Esophagus muscularis mucosa (tissue), 4 donors: ENCODE measurements at regions not wholly inside any gene's neighbourhood (a gene's known extent, or its start where the extent isn't known, plus 50 kb on each side); places are given as distances from the start of the nearest gene placed in this dataset.

Source experiments
- DNase-seq: peaks from one replicate; pipeline ENCODE4 v3.0.0-alpha.2; 2017; ENCODE audit errors: extremely low spot score
- H3K27ac ChIP-seq, 4 donors: fragments of 200-600 bp; sonication (generic); replicated peaks in 1 of 4; 1 replicate in 3 of 4; 2 replicates in 1 of 4; pipeline ENCODE4 v1.5.1; 2016 to 2019; ENCODE audit warnings: mild to moderate bottlenecking in 1 of 4
- H3K27me3 ChIP-seq, 4 donors: fragments of 200-600 bp; sonication (generic); one replicate each; pipeline versions ENCODE4 v1.5.1 to v1.6.0; 2016 to 2019
- H3K36me3 ChIP-seq, 4 donors: fragments of 200-600 bp; sonication (generic); one replicate each; pipeline ENCODE4 v1.5.1; 2016 to 2019
- H3K4me1 ChIP-seq, 4 donors: fragments of 200-600 bp; sonication (generic); one replicate each; pipeline ENCODE4 v1.5.1; 2016 to 2019
- H3K4me3 ChIP-seq, 4 donors: fragments of 200-600 bp; sonication (generic); 1 replicate in 2 of 4; 2 replicates in 2 of 4; pipeline ENCODE4 v1.5.1; 2016 to 2019; ENCODE audit warnings: mild to moderate bottlenecking in 4 of 4, moderate library complexity in 1 of 4
- H3K9me3 ChIP-seq, 4 donors: fragments of 200-600 bp; sonication (generic); 1 replicate in 3 of 4; 2 replicates in 1 of 4; pipeline ENCODE4 v1.5.1; 2016 to 2019
- EP300 ChIP-seq: sonication (generic); formaldehyde crosslinking; IDR thresholded peaks from one replicate; pipeline ENCODE4 v1.6.1; 2017; ENCODE audit warnings: antibody characterized with exemption
- POLR2A ChIP-seq: fragments of 450-650 bp; IDR thresholded peaks from one replicate; pipeline ENCODE4 v1.6.1; 2017; ENCODE audit warnings: antibody characterized with exemption, moderate library complexity, mild to moderate bottlenecking, low read depth
- POLR2AphosphoS5 ChIP-seq, 2 donors: sonication (generic); formaldehyde crosslinking; IDR thresholded peaks; one replicate each; pipeline ENCODE4 v1.6.1; 2017; ENCODE audit warnings: antibody characterized with exemption in 2 of 2
- WGBS: methylation state at CpG from one replicate; pipeline ENCODE4 v1.1.5; 2018; 5-methylcytosine and 5-hydroxymethylcytosine counted together
- intact Hi-C: fragments of 100-400 bp; cut with DNase I; formaldehyde crosslinking; loops from one replicate; pipeline ENCODE4 v1.15.1; 2023
- TF ChIP-seq, protein P1 (sequence below), 3 experiments: fragments of 200-600 bp in 2 of 3; fragments of 450-650 bp in 1 of 3; sonication (generic) in 2 of 3; IDR thresholded peaks; one replicate each; pipeline ENCODE4 v1.5.1; 2017 to 2019; ENCODE audit warnings: antibody characterized with exemption in 3 of 3, mild to moderate bottlenecking in 2 of 3, moderate library complexity in 1 of 3

GRCh38 chr3:102302020-102302419 lies 132.8 kb upstream of the ZPLD1 start:
- 43% methylated on average over 2 of the region's 2 CpGs for WGBS
- H3K4me3 ChIP-seq: no peak overlapping the region

DNA sequence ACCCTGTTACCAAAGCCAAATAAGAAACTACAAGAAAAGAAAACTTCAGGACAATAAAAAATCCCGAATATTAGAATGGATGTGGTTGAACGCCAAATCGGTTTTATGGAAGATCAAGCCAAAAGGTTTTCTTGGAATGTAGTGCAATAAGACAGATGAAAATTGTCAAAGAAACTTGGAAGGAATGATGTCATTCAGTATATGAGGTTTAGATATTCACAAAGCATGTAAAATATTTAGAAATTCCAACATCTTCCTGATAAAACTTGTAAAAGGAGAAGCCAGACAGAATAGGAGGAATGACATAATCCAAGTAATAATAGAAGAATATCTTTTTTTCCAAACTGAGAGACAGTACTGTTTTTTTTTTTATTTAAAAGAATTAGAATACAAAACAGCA lies 130.3 kb upstream of the ZPLD1 start:
- no peak for TF ChIP-seq POLR2AphosphoS5 (IDR thresholded peaks at IDR 0.05)
- no peak for TF ChIP-seq EP300
- TF ChIP-seq, protein P1, sequence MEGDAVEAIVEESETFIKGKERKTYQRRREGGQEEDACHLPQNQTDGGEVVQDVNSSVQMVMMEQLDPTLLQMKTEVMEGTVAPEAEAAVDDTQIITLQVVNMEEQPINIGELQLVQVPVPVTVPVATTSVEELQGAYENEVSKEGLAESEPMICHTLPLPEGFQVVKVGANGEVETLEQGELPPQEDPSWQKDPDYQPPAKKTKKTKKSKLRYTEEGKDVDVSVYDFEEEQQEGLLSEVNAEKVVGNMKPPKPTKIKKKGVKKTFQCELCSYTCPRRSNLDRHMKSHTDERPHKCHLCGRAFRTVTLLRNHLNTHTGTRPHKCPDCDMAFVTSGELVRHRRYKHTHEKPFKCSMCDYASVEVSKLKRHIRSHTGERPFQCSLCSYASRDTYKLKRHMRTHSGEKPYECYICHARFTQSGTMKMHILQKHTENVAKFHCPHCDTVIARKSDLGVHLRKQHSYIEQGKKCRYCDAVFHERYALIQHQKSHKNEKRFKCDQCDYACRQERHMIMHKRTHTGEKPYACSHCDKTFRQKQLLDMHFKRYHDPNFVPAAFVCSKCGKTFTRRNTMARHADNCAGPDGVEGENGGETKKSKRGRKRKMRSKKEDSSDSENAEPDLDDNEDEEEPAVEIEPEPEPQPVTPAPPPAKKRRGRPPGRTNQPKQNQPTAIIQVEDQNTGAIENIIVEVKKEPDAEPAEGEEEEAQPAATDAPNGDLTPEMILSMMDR (IDR thresholded peaks at IDR 0.05): no peak
- intact Hi-C loops: no loop called here
- 81% methylated on average over 3 of the region's 3 CpGs for WGBS
- Histone ChIP-seq H3K4me1 (no peaks in the 10 kb centered on the region), H3K4me3 (no peak overlapping the region), H3K27ac (no peak overlapping the region), H3K9me3 (no peaks in the 10 kb centered on the region), H3K36me3 (no peaks in the 10 kb centered on the region), H3K27me3 (no peaks in the 10 kb centered on the region)
- DNase-seq: no peak

More at GRCh38 chr3:102302020-102302419, 132.8 kb upstream of the ZPLD1 start:
- Histone ChIP-seq H3K36me3 (no peaks in the 10 kb centered on the region), H3K27ac (no peak overlapping the region), H3K9me3 (no peaks in the 10 kb centered on the region), H3K27me3 (no peaks in the 10 kb centered on the region), H3K4me1 (no peaks in the 10 kb centered on the region)
- TF ChIP-seq, protein P1 (IDR thresholded peaks at IDR 0.05): no peak
- no peak for TF ChIP-seq POLR2A
- no peak for TF ChIP-seq EP300
- no peak for TF ChIP-seq POLR2AphosphoS5 (IDR thresholded peaks at IDR 0.05)
- intact Hi-C loops: no loop called here
- no peak for DNase-seq

GRCh38 chr3:102307442-102307841 lies 127.4 kb upstream of the ZPLD1 start:
- intact Hi-C loops: no loop called here
- DNase-seq: no peak
- H3K4me1 ChIP-seq: no peaks in the 10 kb centered on the region
- H3K9me3 ChIP-seq: no peaks in the 10 kb centered on the region
- no peak overlapping the region for H3K4me3 ChIP-seq
- no peaks in the 10 kb centered on the region for H3K36me3 ChIP-seq
- 94% methylated on average over 2 of the region's 2 CpGs for WGBS
- TF ChIP-seq POLR2AphosphoS5 (IDR thresholded peaks at IDR 0.05) (no peak), POLR2A (no peak), EP300 (no peak)
- TF ChIP-seq, protein P1 (IDR thresholded peaks at IDR 0.05): no peak
- no peaks in the 10 kb centered on the region for H3K27me3 ChIP-seq
- H3K27ac ChIP-seq: no peak overlapping the region

DNA sequence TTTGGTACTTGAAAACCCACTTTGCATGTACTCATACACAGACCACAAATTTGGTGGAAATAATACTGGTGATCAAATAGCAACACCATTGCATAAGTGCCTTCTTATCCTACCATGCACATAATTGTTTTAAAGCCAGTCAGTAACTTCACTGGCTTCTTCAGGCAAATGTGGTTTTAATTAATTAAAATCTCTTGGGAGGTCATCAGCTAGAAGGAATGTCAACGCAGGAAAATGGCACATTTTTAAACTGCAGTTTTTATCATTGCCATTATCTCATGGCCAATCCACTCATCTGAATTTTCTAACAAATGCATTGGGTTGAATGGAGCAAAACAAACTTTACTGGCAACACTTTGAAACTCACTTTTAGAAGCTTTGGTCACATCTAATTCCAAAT lies 105.7 kb upstream of the ZPLD1 start:
- no peak for TF ChIP-seq POLR2AphosphoS5 (IDR thresholded peaks at IDR 0.05)
- TF ChIP-seq, protein P1 (IDR thresholded peaks at IDR 0.05): no peak
- no peak for TF ChIP-seq POLR2A
- no peak for TF ChIP-seq EP300
- no peaks in the 10 kb centered on the region for H3K4me1 ChIP-seq
- H3K9me3 ChIP-seq: no peaks in the 10 kb centered on the region
- WGBS: 56% methylated on average over 1 of the region's 1 CpG
- intact Hi-C loops: no loop called here
- DNase-seq: no peak
- no peak overlapping the region for H3K27ac ChIP-seq
- H3K27me3 ChIP-seq: no peaks in the 10 kb centered on the region
- H3K36me3 ChIP-seq: no peaks in the 10 kb centered on the region
- H3K4me3 ChIP-seq: no peak overlapping the region

DNA sequence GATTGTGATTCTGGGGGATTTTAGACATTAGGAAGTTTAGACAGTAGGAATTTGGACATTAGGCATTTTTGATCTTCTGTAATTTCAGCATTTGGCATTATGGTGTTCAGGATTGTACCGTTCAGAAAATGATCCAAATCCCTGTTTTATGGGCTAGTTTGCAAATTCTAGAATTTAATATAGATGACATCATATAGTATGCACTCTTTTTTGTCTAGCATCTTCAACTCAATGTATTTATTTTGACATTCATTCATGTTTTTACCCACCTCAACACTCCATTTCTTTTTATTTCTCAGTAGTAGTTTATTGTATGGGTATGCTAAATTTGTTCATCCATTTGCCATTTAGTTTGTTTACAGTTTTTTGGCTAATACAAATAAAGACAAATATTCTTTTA lies 105.3 kb upstream of the ZPLD1 start:
- Histone ChIP-seq H3K27me3 (no peaks in the 10 kb centered on the region), H3K36me3 (no peaks in the 10 kb centered on the region), H3K4me3 (no peak overlapping the region), H3K9me3 (no peaks in the 10 kb centered on the region), H3K27ac (no peak overlapping the region), H3K4me1 (no peaks in the 10 kb centered on the region)
- intact Hi-C loops: no loop called here
- DNase-seq: no peak
- TF ChIP-seq, protein P1 (IDR thresholded peaks at IDR 0.05): no peak
- TF ChIP-seq POLR2AphosphoS5 (IDR thresholded peaks at IDR 0.05) (no peak), EP300 (no peak), POLR2A (no peak)
- whole genome bisulfite sequencing: 92% methylated on average over 1 of the region's 1 CpG
